Large intestine (tissue), 3 donors: ENCODE measurements at regions not wholly inside any gene's neighbourhood (a gene's known extent, or its start where the extent isn't known, plus 50 kb on each side); places are given as distances from the start of the nearest gene placed in this dataset.

ENCODE experiments used
- DNase-seq, 2 donors: peaks; one replicate each; pipeline versions ENCODE4 v3.0.0 to v3.0.0-alpha.2; 2013
- H3K27ac ChIP-seq: one replicate; pipeline ENCODE4 v1.5.1; 2013; ENCODE audit warnings: low read length
- H3K27me3 ChIP-seq: 2 replicates; pipeline ENCODE4 v1.6.1; 2013; ENCODE audit warnings: low read length; ENCODE audit not compliant: control insufficient read depth, insufficient read depth
- H3K36me3 ChIP-seq: 2 replicates; pipeline ENCODE4 v1.6.1; 2013; ENCODE audit warnings: low read length; ENCODE audit not compliant: control insufficient read depth, insufficient read depth
- H3K4me1 ChIP-seq: one replicate; pipeline ENCODE4 v1.6.1; 2013; ENCODE audit warnings: low read length; ENCODE audit not compliant: control insufficient read depth, insufficient read depth
- H3K4me3 ChIP-seq: one replicate; pipeline ENCODE4 v1.5.1; 2013; ENCODE audit warnings: low read length
- H3K9me3 ChIP-seq: one replicate; pipeline ENCODE4 v1.6.1; 2013; ENCODE audit warnings: mild to moderate bottlenecking, low read depth, low read length, moderate library complexity; ENCODE audit not compliant: control insufficient read depth
- WGBS: methylation state at CpG from one replicate; pipeline ENCODE4 v1.1.5; 2013; ENCODE audit warnings: low lambda C conversion rate; ENCODE audit not compliant: insufficient coverage; 5-methylcytosine and 5-hydroxymethylcytosine counted together

GRCh38 chr20:39458452-39458851 is 496.3 kb downstream of the DHX35 start:
- no peak overlapping the region for H3K27ac ChIP-seq
- no peak for DNase-seq
- no peak overlapping the region for H3K4me3 ChIP-seq
- no peaks in the 10 kb centered on the region for H3K9me3 ChIP-seq
- H3K27me3 ChIP-seq = no peaks in the 10 kb centered on the region
- WGBS = no CpG with 5 or more reads among the region's 1 CpG
- no peaks in the 10 kb centered on the region for H3K4me1 ChIP-seq
- no peaks in the 10 kb centered on the region for H3K36me3 ChIP-seq

- DNase-seq = peak in 1 of 2 donors; percentile 3
- no peaks in the 10 kb centered on the region for H3K9me3 ChIP-seq
- no peaks in the 10 kb centered on the region for H3K36me3 ChIP-seq
- no peaks in the 10 kb centered on the region for H3K27me3 ChIP-seq
- no peaks in the 10 kb centered on the region for H3K4me1 ChIP-seq
- no peak overlapping the region for H3K27ac ChIP-seq
- no CpG with 5 or more reads among the region's 6 CpGs for WGBS
- H3K4me3 ChIP-seq = no peak overlapping the region
Observed at GRCh38 chr20:39453890-39454289, 491.7 kb downstream of the DHX35 start.

- no peak for DNase-seq
- no peaks in the 10 kb centered on the region for H3K36me3 ChIP-seq
- H3K4me3 ChIP-seq = no peak overlapping the region
- no peaks in the 10 kb centered on the region for H3K27me3 ChIP-seq
- no peaks in the 10 kb centered on the region for H3K4me1 ChIP-seq
- no peaks in the 10 kb centered on the region for H3K9me3 ChIP-seq
- WGBS = no CpG with 5 or more reads among the region's 8 CpGs
- H3K27ac ChIP-seq = no peak overlapping the region
Observed at GRCh38 chr20:39452583-39453340, 490.6 kb downstream of the DHX35 start.

GRCh38 chr20:39451386-39451785 is 489.2 kb downstream of the DHX35 start:
- Histone ChIP-seq H3K4me3 (no peak overlapping the region), H3K4me1 (no peaks in the 10 kb centered on the region), H3K36me3 (no peaks in the 10 kb centered on the region), H3K9me3 (no peaks in the 10 kb centered on the region), H3K27me3 (no peaks in the 10 kb centered on the region), H3K27ac (no peak overlapping the region)
- DNase-seq = no peak

GRCh38 chr20:39446397-39446796 is 484.3 kb downstream of the DHX35 start:
- no peak for DNase-seq
- H3K9me3 ChIP-seq = no peaks in the 10 kb centered on the region
- H3K4me1 ChIP-seq = no peaks in the 10 kb centered on the region
- H3K27me3 ChIP-seq = no peaks in the 10 kb centered on the region
- no peak overlapping the region for H3K4me3 ChIP-seq
- WGBS = no CpG with 5 or more reads among the region's 2 CpGs
- no peaks in the 10 kb centered on the region for H3K36me3 ChIP-seq
- no peak overlapping the region for H3K27ac ChIP-seq

- Histone ChIP-seq H3K4me3 (no peak overlapping the region), H3K27me3 (no peaks in the 10 kb centered on the region), H3K9me3 (no peaks in the 10 kb centered on the region), H3K4me1 (no peaks in the 10 kb centered on the region), H3K36me3 (no peaks in the 10 kb centered on the region), H3K27ac (no peak overlapping the region)
- no peak for DNase-seq
- WGBS = 100% methylated on average over 1 of the region's 1 CpG
Observed at GRCh38 chr20:39445095-39445494, 483.0 kb downstream of the DHX35 start.

- DNase-seq = peak; percentile 43 to 77
- peak overlapping the region; percentile 82 for H3K27ac ChIP-seq
- no peak overlapping the region for H3K4me3 ChIP-seq
- H3K9me3 ChIP-seq = no peaks in the 10 kb centered on the region
- WGBS = 33% methylated on average over 1 of the region's 1 CpG
- peaks cover 30% of the 10 kb centered on the region for H3K4me1 ChIP-seq
- no peaks in the 10 kb centered on the region for H3K27me3 ChIP-seq
- no peaks in the 10 kb centered on the region for H3K36me3 ChIP-seq
Observed at GRCh38 chr20:39433466-39433865, 471.3 kb downstream of the DHX35 start.

GRCh38 chr20:39431091-39431880 is 469.1 kb downstream of the DHX35 start:
- Histone ChIP-seq H3K9me3 (peaks cover 4% of the 10 kb centered on the region), H3K27ac (peak overlapping the region; percentile 82), H3K27me3 (no peaks in the 10 kb centered on the region), H3K4me1 (peaks cover 30% of the 10 kb centered on the region), H3K36me3 (no peaks in the 10 kb centered on the region), H3K4me3 (no peak overlapping the region)
- no CpG with 5 or more reads among the region's 4 CpGs for WGBS
- DNase-seq = peak; percentile 70 to 93

GRCh38 chr20:39429726-39430125 is 467.6 kb downstream of the DHX35 start:
- no peaks in the 10 kb centered on the region for H3K36me3 ChIP-seq
- no peaks in the 10 kb centered on the region for H3K27me3 ChIP-seq
- WGBS = no CpG with 5 or more reads among the region's 1 CpG
- peak; percentile 32 to 56 for DNase-seq
- H3K4me3 ChIP-seq = no peak overlapping the region
- peaks cover 30% of the 10 kb centered on the region for H3K4me1 ChIP-seq
- H3K9me3 ChIP-seq = peaks cover 4% of the 10 kb centered on the region
- H3K27ac ChIP-seq = no peak overlapping the region

GRCh38 chr20:39424962-39425678 is 463.0 kb downstream of the DHX35 start:
- peaks cover 4% of the 10 kb centered on the region for H3K9me3 ChIP-seq
- H3K4me1 ChIP-seq = peaks cover 9% of the 10 kb centered on the region
- no peaks in the 10 kb centered on the region for H3K27me3 ChIP-seq
- WGBS = no CpG with 5 or more reads among the region's 5 CpGs
- DNase-seq = no peak
- H3K4me3 ChIP-seq = no peak overlapping the region
- H3K27ac ChIP-seq = no peak overlapping the region
- no peaks in the 10 kb centered on the region for H3K36me3 ChIP-seq
